ENCODE measurements at regions not wholly inside any gene's neighbourhood (a gene's known extent, or its start where the extent isn't known, plus 50 kb on each side); places are given as distances from the start of the nearest gene placed in this dataset.

DNA sequence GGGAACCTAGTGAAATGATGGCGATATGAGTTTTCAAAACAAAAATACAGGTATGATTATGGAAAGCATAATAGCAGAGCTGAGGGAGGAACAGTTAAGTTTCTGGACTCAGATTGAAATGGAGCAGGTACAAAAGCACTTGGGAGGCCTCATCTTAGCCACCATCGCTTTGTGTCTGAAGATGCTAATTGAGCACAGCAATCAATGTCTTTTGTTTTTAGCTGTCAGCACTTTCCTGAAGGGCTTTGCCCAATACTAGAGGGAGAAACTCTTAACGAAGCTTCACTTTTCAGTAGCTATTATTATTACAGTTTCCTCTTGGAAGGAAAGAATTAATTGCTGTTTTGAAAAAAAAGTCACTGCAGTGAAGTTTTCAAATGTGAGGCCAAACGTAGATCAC lies 348.7 kb downstream of the RWDD3 start:
- no peak overlapping the region for H3K9ac ChIP-seq (ENCODE audit: low read length)
- H3F3A ChIP-seq (ENCODE audit: insufficient read depth): no peaks in the 10 kb centered on the region
- no peak overlapping the region for H2AFZ ChIP-seq (ENCODE audit: low read depth, low read length, severe bottlenecking)
- H3K79me2 ChIP-seq (ENCODE audit: insufficient read depth, low read length): no peaks in the 10 kb centered on the region
- H3K9me3 ChIP-seq (ENCODE audit: insufficient read depth, low read length): no peaks in the 10 kb centered on the region
- H3K9me2 ChIP-seq (replicated peaks; ENCODE audit: insufficient read depth, low read length): no peaks in the 10 kb centered on the region
- no peaks in the 10 kb centered on the region for H3K27me3 ChIP-seq (ENCODE audit: low read length)
- TF ChIP-seq, protein P1, sequence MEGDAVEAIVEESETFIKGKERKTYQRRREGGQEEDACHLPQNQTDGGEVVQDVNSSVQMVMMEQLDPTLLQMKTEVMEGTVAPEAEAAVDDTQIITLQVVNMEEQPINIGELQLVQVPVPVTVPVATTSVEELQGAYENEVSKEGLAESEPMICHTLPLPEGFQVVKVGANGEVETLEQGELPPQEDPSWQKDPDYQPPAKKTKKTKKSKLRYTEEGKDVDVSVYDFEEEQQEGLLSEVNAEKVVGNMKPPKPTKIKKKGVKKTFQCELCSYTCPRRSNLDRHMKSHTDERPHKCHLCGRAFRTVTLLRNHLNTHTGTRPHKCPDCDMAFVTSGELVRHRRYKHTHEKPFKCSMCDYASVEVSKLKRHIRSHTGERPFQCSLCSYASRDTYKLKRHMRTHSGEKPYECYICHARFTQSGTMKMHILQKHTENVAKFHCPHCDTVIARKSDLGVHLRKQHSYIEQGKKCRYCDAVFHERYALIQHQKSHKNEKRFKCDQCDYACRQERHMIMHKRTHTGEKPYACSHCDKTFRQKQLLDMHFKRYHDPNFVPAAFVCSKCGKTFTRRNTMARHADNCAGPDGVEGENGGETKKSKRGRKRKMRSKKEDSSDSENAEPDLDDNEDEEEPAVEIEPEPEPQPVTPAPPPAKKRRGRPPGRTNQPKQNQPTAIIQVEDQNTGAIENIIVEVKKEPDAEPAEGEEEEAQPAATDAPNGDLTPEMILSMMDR (IDR thresholded peaks at IDR 0.05; ENCODE audit: insufficient read depth, low read length, poor library complexity, severe bottlenecking): no peak
- no peak for TF ChIP-seq EZH2phosphoT487 (conservative IDR thresholded peaks at IDR 0.05; ENCODE audit: low read length)
- H4K20me1 ChIP-seq (ENCODE audit: low read depth, low read length): no peaks in the 10 kb centered on the region
- H3K27ac ChIP-seq (ENCODE audit: low read depth, low read length): no peak overlapping the region
- no peaks in the 10 kb centered on the region for H3K36me3 ChIP-seq (ENCODE audit: low read length)
- no peak overlapping the region for H3K4me2 ChIP-seq (ENCODE audit: low read depth, low read length, poor library complexity, severe bottlenecking)
- no peak overlapping the region for H3K4me3 ChIP-seq (ENCODE audit: insufficient read depth, low read length, poor library complexity, severe bottlenecking)

DNA sequence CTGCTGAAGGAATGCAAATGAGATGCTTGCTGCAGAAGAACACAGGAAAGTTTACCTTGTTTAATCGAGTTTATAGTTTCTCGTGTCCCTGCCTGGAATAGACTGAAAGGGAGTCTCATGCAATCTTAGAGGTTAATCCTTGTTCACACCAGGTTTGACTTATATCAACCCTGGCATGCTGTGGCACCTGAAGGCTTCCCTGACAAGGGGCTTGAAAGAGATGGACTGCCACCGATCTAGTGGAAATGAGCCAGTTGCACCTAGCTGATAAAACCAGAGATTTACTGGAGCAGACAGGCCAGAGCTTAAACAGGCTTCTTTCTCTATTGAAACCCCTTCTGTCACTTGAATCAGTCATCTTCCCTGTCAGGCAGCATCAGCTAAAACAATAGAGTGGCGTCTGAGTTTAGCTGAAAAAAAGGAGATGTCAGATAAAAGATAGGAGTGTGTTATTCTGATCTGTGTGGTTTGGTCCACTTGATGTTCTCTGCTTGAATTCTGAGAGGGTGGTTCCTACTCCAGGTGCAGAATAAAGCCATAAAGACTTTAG lies 349.7 kb downstream of the RWDD3 start:
- no peak overlapping the region for H3K4me2 ChIP-seq (ENCODE audit: low read depth, low read length, poor library complexity, severe bottlenecking)
- no peaks in the 10 kb centered on the region for H3K27me3 ChIP-seq (ENCODE audit: low read length)
- no peaks in the 10 kb centered on the region for H4K20me1 ChIP-seq (ENCODE audit: low read depth, low read length)
- H3K79me2 ChIP-seq (ENCODE audit: insufficient read depth, low read length): no peaks in the 10 kb centered on the region
- H3K9me2 ChIP-seq (replicated peaks; ENCODE audit: insufficient read depth, low read length): no peaks in the 10 kb centered on the region
- no peaks in the 10 kb centered on the region for H3K9me3 ChIP-seq (ENCODE audit: insufficient read depth, low read length)
- H3F3A ChIP-seq (ENCODE audit: insufficient read depth): no peaks in the 10 kb centered on the region
- H2AFZ ChIP-seq (ENCODE audit: low read depth, low read length, severe bottlenecking): no peak overlapping the region
- no peak overlapping the region for H3K4me3 ChIP-seq (ENCODE audit: insufficient read depth, low read length, poor library complexity, severe bottlenecking)
- H3K9ac ChIP-seq (ENCODE audit: low read length): no peak overlapping the region
- no peaks in the 10 kb centered on the region for H3K36me3 ChIP-seq (ENCODE audit: low read length)
- no peak overlapping the region for H3K27ac ChIP-seq (ENCODE audit: low read depth, low read length)
- TF ChIP-seq, protein P1 (IDR thresholded peaks at IDR 0.05; ENCODE audit: insufficient read depth, low read length, poor library complexity, severe bottlenecking): no peak
- no peak for TF ChIP-seq EZH2phosphoT487 (conservative IDR thresholded peaks at IDR 0.05; ENCODE audit: low read length)

DNA sequence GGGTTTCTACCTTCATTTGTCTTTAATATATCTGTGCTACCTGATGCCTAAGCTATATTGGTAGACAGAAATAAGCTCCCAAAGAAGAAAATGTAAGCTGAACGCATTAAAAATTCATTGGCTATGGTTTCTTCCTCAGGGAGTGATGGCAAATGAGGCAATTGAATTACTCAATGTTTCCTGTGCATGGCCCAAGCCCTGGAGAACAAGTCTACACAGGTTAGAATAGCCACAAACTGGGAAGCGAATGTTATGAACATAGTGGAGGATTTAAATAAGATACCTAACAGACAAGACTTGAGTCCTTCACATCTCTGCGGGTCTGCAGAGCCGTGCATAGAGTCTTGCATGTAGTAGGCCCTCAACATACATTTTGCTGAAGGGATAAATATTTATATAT lies 350.3 kb downstream of the RWDD3 start:
- Histone ChIP-seq H3K79me2 (ENCODE audit: insufficient read depth, low read length) (no peaks in the 10 kb centered on the region), H3K4me2 (ENCODE audit: low read depth, low read length, poor library complexity, severe bottlenecking) (no peak overlapping the region), H3K4me3 (ENCODE audit: insufficient read depth, low read length, poor library complexity, severe bottlenecking) (no peak overlapping the region), H3K27me3 (ENCODE audit: low read length) (no peaks in the 10 kb centered on the region), H3K9ac (ENCODE audit: low read length) (no peak overlapping the region), H3K36me3 (ENCODE audit: low read length) (no peaks in the 10 kb centered on the region), H4K20me1 (ENCODE audit: low read depth, low read length) (no peaks in the 10 kb centered on the region), H3F3A (ENCODE audit: insufficient read depth) (no peaks in the 10 kb centered on the region), H3K9me2 (replicated peaks; ENCODE audit: insufficient read depth, low read length) (no peaks in the 10 kb centered on the region), H3K27ac (ENCODE audit: low read depth, low read length) (no peak overlapping the region), H2AFZ (ENCODE audit: low read depth, low read length, severe bottlenecking) (no peak overlapping the region), H3K9me3 (ENCODE audit: insufficient read depth, low read length) (no peaks in the 10 kb centered on the region)
- TF ChIP-seq, protein P1 (IDR thresholded peaks at IDR 0.05; ENCODE audit: insufficient read depth, low read length, poor library complexity, severe bottlenecking): no peak
- TF ChIP-seq EZH2phosphoT487 (conservative IDR thresholded peaks at IDR 0.05; ENCODE audit: low read length): no peak
